ENCODE measurements at regions not wholly inside any gene's neighbourhood (a gene's known extent, or its start where the extent isn't known, plus 50 kb on each side); places are given as distances from the start of the nearest gene placed in this dataset.
A peak's percentile ranks its signal among the peaks of the same experiment; 100 is the strongest.
"Not testable (repeated sequence)": the region's sequence is repeated elsewhere in the genome, so short reads cannot be mapped to it uniquely, and the experiment has no call there.

GRCh38 chr4:134698831-134699230 is 497.2 kb upstream of the PABPC4L start:
- not testable (repeated sequence) for H3K9me3 ChIP-seq, H3K27me3 ChIP-seq, H3K36me3 ChIP-seq, DNase-seq, H3K4me3 ChIP-seq

DNA sequence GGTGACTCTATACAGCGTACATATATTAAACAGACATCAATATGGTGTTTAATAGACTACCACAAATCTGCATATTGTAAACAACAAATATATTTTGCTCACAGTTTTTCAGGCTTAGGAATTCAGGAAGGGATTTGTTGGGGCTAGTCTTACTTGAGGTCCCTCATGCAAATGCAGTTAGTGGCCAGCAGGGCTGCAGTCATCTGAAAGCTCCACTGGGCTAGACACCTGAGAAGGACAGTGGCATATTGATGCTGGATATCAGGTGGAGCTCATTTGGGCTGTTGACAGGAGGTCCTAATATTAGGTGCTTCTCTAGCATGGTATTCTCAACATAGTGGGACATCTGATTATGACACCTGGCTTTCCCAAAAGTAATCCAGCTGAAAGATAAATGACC is 493.8 kb upstream of the PABPC4L start:
- H3K4me3 ChIP-seq: no peak overlapping the region
- DNase-seq: no peak
- no peaks in the 10 kb centered on the region for H3K27me3 ChIP-seq
- no peaks in the 10 kb centered on the region for H3K9me3 ChIP-seq
- H3K36me3 ChIP-seq: no peaks in the 10 kb centered on the region

DNA sequence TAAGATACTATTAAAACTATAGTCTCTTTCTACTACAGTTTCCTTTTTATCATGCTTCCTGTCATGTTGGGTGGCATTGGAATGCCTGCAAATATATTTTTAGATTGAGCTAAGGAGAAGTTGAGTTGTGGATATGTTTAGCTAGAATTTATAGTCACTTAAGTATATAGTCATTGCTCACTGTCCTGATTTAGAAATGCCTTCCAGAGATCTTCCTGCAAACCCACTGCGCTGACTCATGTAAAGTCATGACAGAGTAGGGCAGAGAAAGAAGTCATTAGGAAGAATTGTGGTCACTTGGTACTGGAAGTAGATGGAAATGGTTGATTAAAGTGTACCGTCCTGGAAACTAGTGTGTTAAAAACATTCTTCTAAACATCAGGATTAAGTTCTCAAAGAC is 490.3 kb upstream of the PABPC4L start:
- Histone ChIP-seq H3K9me3 (no peaks in the 10 kb centered on the region), H3K27me3 (no peaks in the 10 kb centered on the region), H3K4me3 (no peak overlapping the region), H3K36me3 (no peaks in the 10 kb centered on the region)
- DNase-seq: no peak

DNA sequence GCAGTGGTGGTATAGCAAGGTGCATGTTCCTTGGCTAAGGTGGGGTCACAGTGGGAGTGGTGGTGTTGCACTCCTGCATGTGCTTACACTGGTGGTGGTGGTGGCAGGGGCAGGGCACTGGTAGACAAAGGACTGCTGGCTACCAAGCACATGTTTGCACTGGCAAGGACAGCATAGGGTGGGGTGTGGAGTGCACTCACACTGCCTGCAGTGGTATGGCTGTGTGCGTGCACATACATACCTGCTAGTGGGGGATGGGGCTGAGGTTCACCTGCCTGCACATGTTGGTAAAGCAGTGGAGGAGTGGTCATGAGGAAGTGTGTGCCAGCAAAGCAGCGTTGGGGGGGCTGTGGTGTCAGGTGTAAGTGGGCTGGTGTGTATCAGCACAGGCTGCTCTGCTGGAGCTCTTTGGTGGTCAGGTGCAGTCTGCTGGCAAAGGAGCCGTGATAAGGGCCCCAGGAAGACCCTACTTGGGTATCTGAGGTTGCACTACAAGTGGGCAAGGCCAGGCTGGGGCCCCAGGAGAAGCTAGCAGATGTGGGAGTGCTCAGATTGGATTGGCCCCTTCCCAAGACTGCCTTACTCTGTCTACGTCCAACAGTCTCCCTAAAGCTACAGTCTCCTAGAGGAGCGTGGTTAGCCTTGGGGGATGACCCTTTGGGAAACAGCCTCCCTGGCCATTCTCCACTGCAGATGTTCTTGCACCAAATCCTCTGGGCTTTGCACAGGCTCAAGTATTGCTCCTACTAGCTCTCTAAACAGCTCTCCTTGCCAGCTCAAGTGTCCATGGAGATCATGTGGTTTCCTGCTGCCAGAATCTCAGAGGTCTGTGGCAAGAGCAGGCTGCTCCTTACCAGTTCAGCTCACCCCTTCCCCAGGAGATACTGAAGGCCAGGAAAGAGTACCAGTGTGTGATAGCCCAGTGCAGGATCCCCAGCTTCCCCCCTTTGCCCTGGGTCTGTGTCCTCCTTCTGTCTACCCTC is 486.3 kb upstream of the PABPC4L start:
- Histone ChIP-seq H3K36me3 (no peaks in the 10 kb centered on the region), H3K4me3 (no peak overlapping the region), H3K27me3 (no peaks in the 10 kb centered on the region), H3K9me3 (no peaks in the 10 kb centered on the region)
- no peak for DNase-seq

- no peaks in the 10 kb centered on the region for H3K27me3 ChIP-seq
- H3K36me3 ChIP-seq: no peaks in the 10 kb centered on the region
- H3K4me3 ChIP-seq: no peak overlapping the region
- DNase-seq: no peak
- H3K9me3 ChIP-seq: no peaks in the 10 kb centered on the region
Measured at GRCh38 chr4:134677209-134677814, 475.7 kb upstream of the PABPC4L start.

DNA sequence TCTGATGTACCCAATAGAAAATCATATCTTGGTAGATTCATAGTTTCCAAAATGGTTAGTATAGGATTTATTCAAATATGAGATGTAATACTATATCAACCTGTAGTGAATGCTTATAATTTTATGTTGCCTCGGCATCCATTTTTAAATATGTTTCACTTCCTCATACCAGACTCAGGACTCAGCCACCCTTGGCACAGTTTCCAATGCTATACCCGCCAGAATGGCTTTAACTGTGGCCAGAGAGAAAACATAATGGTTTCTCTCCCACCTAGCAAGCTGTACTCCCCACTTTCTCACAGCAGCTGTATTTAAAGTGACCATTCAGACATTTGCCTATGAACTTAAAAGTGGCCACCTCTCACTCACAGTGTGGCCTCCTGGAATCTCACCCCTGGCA is 466.6 kb upstream of the PABPC4L start:
- Histone ChIP-seq H3K36me3 (no peaks in the 10 kb centered on the region), H3K4me3 (no peak overlapping the region), H3K27me3 (no peaks in the 10 kb centered on the region), H3K9me3 (no peaks in the 10 kb centered on the region)
- peak; percentile 20 for DNase-seq

DNA sequence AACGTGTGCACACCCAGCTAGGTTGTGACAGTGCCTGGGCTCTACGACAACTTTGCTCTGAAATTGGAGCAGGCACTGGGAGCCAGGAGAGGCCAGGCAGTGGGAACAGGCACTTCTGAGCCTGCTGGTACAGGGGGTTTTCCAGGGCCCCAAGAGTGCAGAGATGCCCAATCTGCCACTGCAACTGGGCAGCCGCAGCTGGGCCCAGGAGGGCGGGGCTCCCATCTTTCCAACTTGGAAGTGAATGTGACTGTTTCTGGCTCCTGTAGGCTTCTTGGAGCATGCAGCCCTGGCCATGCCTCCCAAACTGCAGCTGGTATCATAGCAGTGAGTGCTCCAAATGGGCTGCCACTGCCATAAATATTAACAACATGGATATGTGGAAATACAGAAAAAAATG is 465.1 kb upstream of the PABPC4L start:
- Histone ChIP-seq H3K4me3 (no peak overlapping the region), H3K27me3 (no peaks in the 10 kb centered on the region), H3K36me3 (no peaks in the 10 kb centered on the region), H3K9me3 (no peaks in the 10 kb centered on the region)
- DNase-seq: no peak

- H3K27me3 ChIP-seq: no peaks in the 10 kb centered on the region
- H3K9me3 ChIP-seq: no peaks in the 10 kb centered on the region
- DNase-seq: no peak
- H3K36me3 ChIP-seq: no peaks in the 10 kb centered on the region
- H3K4me3 ChIP-seq: no peak overlapping the region
Measured at GRCh38 chr4:134665429-134665828, 463.8 kb upstream of the PABPC4L start.

DNA sequence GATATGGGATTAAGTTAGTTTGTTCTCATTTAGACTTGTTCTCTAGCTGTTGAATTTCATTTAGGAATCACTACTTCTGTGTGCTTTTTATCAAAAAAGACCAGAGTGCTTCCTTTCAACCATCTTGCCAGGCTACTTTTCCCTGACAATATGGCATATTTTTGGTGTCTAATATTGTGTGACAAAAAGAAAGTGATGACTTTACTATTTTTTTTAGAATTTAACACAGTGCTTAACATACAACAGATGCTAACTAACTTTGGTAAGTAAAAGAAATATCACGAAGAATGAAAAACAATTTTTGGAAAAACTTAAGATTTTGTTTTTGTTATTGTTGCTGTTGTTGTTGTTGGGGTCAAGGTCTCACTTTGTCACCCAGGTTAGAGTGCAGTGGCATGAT is 462.2 kb upstream of the PABPC4L start:
- Histone ChIP-seq H3K4me3 (no peak overlapping the region), H3K27me3 (no peaks in the 10 kb centered on the region), H3K36me3 (no peaks in the 10 kb centered on the region), H3K9me3 (no peaks in the 10 kb centered on the region)
- no peak for DNase-seq

DNA sequence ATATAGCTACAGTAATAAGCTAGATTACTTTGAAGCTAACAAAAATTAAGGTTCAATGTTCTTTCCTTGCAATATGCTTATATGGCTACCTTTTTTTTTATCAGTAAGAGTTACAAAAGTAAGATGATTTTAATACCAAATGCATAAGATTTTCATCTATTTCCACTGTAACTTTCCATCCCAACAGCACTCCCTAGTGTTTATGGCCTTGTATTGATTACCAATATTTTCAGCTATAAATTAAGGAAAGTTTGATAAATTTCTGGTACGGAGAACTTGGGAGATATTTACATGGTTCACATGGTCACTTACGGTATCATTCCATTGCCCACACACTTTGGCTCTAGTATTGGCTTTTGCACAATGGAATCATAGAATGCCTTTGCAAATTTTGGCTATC is 448.9 kb upstream of the PABPC4L start:
- Histone ChIP-seq H3K4me3 (no peak overlapping the region), H3K36me3 (no peaks in the 10 kb centered on the region), H3K27me3 (no peaks in the 10 kb centered on the region), H3K9me3 (no peaks in the 10 kb centered on the region)
- no peak for DNase-seq

DNA sequence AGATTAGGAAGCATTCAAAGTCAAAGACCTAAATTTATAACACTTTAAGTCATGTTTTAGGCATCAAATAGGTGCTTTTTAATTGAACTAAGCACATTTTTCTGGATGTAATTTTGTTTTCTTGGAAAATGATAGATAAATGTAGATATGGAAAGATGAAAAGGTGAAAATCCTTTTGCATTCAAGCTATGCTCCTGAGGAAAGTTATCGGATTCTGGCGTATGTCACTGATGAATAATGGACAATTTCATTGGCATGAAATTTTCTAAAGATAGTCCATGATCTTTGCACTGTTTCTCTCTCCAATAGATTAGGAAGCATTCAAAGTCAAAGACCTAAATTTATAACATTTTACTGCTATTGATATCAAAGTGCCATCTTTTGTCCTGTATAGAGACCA is 444.2 kb upstream of the PABPC4L start:
- DNase-seq: no peak
- Histone ChIP-seq H3K27me3 (no peaks in the 10 kb centered on the region), H3K4me3 (no peak overlapping the region), H3K9me3 (no peaks in the 10 kb centered on the region), H3K36me3 (no peaks in the 10 kb centered on the region)

DNA sequence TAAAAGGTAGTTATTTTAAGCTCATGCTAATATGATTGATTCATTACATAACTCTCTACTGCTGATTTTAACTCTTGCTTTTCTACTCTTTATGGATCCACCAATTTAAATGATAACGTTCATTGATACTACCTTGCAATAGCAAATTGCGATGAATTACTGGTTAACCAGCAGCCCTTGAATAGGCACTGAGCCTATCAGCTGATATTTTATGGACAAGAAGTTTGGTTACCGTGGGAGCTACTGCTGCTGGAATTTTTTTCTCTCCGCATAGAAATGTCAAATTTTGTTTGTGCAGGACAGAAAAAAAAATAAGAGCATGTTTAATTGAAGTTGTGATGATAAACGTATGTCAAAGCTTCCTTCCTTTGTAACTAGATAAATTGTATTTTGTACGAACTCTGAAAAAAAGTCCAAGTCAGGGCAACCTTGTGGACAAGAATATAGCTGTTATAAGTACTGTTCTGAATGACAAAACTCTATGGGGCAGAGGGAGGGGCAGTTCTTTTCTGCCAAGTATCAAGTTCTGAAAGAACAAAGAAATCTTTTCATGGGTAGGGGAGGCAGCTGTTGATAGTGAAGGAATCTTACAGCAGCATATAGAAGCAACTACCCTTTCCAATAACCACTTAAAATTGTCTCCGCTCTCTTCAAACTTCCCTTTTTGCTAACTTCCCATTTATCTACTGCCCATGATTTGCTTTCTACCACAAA is 434.9 kb upstream of the PABPC4L start:
- DNase-seq: no peak
- H3K27me3 ChIP-seq: no peaks in the 10 kb centered on the region
- H3K4me3 ChIP-seq: no peak overlapping the region
- H3K36me3 ChIP-seq: no peaks in the 10 kb centered on the region
- H3K9me3 ChIP-seq: no peaks in the 10 kb centered on the region

DNA sequence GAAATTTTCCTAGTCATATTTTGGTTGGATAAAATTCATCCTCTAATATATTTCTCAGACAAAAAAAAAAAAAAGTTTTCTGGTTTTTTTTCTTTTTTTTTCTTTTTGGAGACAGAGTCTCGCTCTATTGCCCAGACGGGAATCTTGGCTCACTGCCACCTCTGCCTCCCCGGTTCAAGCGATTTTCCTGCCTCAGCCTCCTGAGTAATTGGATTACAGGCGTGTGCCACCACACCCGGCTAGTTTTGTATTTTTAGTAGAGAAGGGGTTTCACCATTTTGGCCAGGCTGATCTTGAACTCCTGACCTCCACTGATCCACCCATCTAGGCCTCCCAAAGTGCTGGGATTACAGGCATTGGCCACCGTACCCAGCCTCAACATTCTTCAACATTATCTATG is 432.7 kb upstream of the PABPC4L start:
- Histone ChIP-seq H3K9me3 (no peaks in the 10 kb centered on the region), H3K36me3 (no peaks in the 10 kb centered on the region), H3K27me3 (no peaks in the 10 kb centered on the region), H3K4me3 (no peak overlapping the region)
- DNase-seq: no peak

- no peaks in the 10 kb centered on the region for H3K27me3 ChIP-seq
- DNase-seq: no peak
Measured at GRCh38 chr4:134632056-134632455, 430.5 kb upstream of the PABPC4L start.

GRCh38 chr4:134628066-134628465 is 426.5 kb upstream of the PABPC4L start:
- Histone ChIP-seq H3K36me3 (no peaks in the 10 kb centered on the region), H3K27me3 (no peaks in the 10 kb centered on the region), H3K9me3 (no peaks in the 10 kb centered on the region), H3K4me3 (no peak overlapping the region)
- no peak for DNase-seq

More at GRCh38 chr4:134632056-134632455, 430.5 kb upstream of the PABPC4L start:
- H3K36me3 ChIP-seq: no peaks in the 10 kb centered on the region
- no peak overlapping the region for H3K4me3 ChIP-seq
- H3K9me3 ChIP-seq: no peaks in the 10 kb centered on the region

DNA sequence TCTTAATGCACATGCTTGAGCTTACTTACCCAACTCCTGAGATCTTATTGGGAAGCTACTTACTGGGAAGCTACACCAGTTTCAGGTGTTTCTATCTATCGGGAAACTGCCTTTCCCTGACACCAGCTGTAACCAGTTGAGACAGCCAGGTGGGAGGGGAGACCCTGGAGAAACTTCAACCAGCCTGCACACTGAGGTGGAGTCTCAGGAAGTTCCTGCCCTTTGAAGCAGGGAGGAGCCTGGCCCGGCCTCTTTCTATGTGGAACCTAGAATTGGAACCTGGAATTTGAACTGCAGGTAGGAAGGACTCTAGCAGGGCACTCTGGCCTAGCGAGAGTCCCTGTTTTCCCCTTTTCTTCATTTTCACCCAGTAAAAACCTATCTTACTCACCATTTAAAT is 425.8 kb upstream of the PABPC4L start:
- Histone ChIP-seq H3K27me3 (no peaks in the 10 kb centered on the region), H3K9me3 (no peaks in the 10 kb centered on the region), H3K4me3 (no peak overlapping the region), H3K36me3 (no peaks in the 10 kb centered on the region)
- no peak for DNase-seq

GRCh38 chr4:134624365-134624764 is 422.8 kb upstream of the PABPC4L start:
- no peaks in the 10 kb centered on the region for H3K9me3 ChIP-seq
- H3K27me3 ChIP-seq: no peaks in the 10 kb centered on the region
- no peak overlapping the region for H3K4me3 ChIP-seq

More at GRCh38 chr4:134624365-134624764, 422.8 kb upstream of the PABPC4L start:
- DNase-seq: no peak
- H3K36me3 ChIP-seq: no peaks in the 10 kb centered on the region
